ENCODE measurements at regions not wholly inside any gene's neighbourhood (a gene's known extent, or its start where the extent isn't known, plus 50 kb on each side); places are given as distances from the start of the nearest gene placed in this dataset.

- TF ChIP-seq, protein P1, sequence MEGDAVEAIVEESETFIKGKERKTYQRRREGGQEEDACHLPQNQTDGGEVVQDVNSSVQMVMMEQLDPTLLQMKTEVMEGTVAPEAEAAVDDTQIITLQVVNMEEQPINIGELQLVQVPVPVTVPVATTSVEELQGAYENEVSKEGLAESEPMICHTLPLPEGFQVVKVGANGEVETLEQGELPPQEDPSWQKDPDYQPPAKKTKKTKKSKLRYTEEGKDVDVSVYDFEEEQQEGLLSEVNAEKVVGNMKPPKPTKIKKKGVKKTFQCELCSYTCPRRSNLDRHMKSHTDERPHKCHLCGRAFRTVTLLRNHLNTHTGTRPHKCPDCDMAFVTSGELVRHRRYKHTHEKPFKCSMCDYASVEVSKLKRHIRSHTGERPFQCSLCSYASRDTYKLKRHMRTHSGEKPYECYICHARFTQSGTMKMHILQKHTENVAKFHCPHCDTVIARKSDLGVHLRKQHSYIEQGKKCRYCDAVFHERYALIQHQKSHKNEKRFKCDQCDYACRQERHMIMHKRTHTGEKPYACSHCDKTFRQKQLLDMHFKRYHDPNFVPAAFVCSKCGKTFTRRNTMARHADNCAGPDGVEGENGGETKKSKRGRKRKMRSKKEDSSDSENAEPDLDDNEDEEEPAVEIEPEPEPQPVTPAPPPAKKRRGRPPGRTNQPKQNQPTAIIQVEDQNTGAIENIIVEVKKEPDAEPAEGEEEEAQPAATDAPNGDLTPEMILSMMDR (IDR thresholded peaks at IDR 0.05) = no peak
- TF ChIP-seq HMGXB4 (CRISPR knock-in tag; IDR thresholded peaks at IDR 0.05) (no peak), NR2C2 (CRISPR knock-in tag; IDR thresholded peaks at IDR 0.05) (no peak), E2F1 (CRISPR knock-in tag; IDR thresholded peaks at IDR 0.05) (no peak), CREB1 (CRISPR knock-in tag; IDR thresholded peaks at IDR 0.05) (no peak), MAX (CRISPR knock-in tag; IDR thresholded peaks at IDR 0.05) (no peak), MLX (CRISPR knock-in tag; IDR thresholded peaks at IDR 0.05) (no peak), NR3C1 (CRISPR knock-in tag; conservative IDR thresholded peaks at IDR 0.05; ENCODE audit: low read depth) (no peak), TCF7 (CRISPR knock-in tag; IDR thresholded peaks at IDR 0.05; ENCODE audit: low read depth) (no peak)
- TF ChIP-seq, protein P2, sequence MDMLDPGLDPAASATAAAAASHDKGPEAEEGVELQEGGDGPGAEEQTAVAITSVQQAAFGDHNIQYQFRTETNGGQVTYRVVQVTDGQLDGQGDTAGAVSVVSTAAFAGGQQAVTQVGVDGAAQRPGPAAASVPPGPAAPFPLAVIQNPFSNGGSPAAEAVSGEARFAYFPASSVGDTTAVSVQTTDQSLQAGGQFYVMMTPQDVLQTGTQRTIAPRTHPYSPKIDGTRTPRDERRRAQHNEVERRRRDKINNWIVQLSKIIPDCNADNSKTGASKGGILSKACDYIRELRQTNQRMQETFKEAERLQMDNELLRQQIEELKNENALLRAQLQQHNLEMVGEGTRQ (CRISPR knock-in tag; IDR thresholded peaks at IDR 0.05) = no peak
- TF ChIP-seq, protein P3, sequence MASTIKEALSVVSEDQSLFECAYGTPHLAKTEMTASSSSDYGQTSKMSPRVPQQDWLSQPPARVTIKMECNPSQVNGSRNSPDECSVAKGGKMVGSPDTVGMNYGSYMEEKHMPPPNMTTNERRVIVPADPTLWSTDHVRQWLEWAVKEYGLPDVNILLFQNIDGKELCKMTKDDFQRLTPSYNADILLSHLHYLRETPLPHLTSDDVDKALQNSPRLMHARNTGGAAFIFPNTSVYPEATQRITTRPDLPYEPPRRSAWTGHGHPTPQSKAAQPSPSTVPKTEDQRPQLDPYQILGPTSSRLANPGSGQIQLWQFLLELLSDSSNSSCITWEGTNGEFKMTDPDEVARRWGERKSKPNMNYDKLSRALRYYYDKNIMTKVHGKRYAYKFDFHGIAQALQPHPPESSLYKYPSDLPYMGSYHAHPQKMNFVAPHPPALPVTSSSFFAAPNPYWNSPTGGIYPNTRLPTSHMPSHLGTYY (CRISPR knock-in tag; IDR thresholded peaks at IDR 0.05) = no peak
- TF ChIP-seq, protein P4, sequence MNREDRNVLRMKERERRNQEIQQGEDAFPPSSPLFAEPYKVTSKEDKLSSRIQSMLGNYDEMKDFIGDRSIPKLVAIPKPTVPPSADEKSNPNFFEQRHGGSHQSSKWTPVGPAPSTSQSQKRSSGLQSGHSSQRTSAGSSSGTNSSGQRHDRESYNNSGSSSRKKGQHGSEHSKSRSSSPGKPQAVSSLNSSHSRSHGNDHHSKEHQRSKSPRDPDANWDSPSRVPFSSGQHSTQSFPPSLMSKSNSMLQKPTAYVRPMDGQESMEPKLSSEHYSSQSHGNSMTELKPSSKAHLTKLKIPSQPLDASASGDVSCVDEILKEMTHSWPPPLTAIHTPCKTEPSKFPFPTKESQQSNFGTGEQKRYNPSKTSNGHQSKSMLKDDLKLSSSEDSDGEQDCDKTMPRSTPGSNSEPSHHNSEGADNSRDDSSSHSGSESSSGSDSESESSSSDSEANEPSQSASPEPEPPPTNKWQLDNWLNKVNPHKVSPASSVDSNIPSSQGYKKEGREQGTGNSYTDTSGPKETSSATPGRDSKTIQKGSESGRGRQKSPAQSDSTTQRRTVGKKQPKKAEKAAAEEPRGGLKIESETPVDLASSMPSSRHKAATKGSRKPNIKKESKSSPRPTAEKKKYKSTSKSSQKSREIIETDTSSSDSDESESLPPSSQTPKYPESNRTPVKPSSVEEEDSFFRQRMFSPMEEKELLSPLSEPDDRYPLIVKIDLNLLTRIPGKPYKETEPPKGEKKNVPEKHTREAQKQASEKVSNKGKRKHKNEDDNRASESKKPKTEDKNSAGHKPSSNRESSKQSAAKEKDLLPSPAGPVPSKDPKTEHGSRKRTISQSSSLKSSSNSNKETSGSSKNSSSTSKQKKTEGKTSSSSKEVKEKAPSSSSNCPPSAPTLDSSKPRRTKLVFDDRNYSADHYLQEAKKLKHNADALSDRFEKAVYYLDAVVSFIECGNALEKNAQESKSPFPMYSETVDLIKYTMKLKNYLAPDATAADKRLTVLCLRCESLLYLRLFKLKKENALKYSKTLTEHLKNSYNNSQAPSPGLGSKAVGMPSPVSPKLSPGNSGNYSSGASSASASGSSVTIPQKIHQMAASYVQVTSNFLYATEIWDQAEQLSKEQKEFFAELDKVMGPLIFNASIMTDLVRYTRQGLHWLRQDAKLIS (CRISPR knock-in tag; IDR thresholded peaks at IDR 0.05; ENCODE audit: borderline replicate concordance) = no peak
- TF ChIP-seq, protein P5, sequence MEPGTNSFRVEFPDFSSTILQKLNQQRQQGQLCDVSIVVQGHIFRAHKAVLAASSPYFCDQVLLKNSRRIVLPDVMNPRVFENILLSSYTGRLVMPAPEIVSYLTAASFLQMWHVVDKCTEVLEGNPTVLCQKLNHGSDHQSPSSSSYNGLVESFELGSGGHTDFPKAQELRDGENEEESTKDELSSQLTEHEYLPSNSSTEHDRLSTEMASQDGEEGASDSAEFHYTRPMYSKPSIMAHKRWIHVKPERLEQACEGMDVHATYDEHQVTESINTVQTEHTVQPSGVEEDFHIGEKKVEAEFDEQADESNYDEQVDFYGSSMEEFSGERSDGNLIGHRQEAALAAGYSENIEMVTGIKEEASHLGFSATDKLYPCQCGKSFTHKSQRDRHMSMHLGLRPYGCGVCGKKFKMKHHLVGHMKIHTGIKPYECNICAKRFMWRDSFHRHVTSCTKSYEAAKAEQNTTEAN (CRISPR knock-in tag; IDR thresholded peaks at IDR 0.05) = no peak
- TF ChIP-seq, protein P6, sequence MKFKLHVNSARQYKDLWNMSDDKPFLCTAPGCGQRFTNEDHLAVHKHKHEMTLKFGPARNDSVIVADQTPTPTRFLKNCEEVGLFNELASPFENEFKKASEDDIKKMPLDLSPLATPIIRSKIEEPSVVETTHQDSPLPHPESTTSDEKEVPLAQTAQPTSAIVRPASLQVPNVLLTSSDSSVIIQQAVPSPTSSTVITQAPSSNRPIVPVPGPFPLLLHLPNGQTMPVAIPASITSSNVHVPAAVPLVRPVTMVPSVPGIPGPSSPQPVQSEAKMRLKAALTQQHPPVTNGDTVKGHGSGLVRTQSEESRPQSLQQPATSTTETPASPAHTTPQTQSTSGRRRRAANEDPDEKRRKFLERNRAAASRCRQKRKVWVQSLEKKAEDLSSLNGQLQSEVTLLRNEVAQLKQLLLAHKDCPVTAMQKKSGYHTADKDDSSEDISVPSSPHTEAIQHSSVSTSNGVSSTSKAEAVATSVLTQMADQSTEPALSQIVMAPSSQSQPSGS (CRISPR knock-in tag; IDR thresholded peaks at IDR 0.05; ENCODE audit: borderline replicate concordance, low read depth) = no peak
Measured at GRCh38 chr1:206419783-206420182, 50.5 kb upstream of the IKBKE start.
